OCI-LY1 (cell line): ENCODE measurements at regions not wholly inside any gene's neighbourhood (a gene's known extent, or its start where the extent isn't known, plus 50 kb on each side); places are given as distances from the start of the nearest gene placed in this dataset.

Source experiments
- H2AFZ ChIP-seq: fragments of 200-600 bp; sonication (generic), shearing (Covaris generic); 2 replicates; pipeline ENCODE4 v1.6.0; 2014; ENCODE audit warnings: antibody characterized with exemption, mild to moderate bottlenecking, low read length
- H3F3A ChIP-seq: fragments of 200-600 bp; sonication (generic), shearing (Covaris generic); 2 replicates; pipeline ENCODE4 v1.6.0; 2014; ENCODE audit warnings: mild to moderate bottlenecking, antibody characterized with exemption, low read length, moderate library complexity; ENCODE audit not compliant: insufficient read depth
- H3K27ac ChIP-seq: fragments of 200-600 bp; sonication (generic); 2 replicates; pipeline ENCODE4 v1.5.1; 2014; ENCODE audit warnings: low read length, mixed run types, mild to moderate bottlenecking, low read depth; ENCODE audit not compliant: poor library complexity, severe bottlenecking
- H3K27me3 ChIP-seq: fragments of 200-600 bp; sonication (generic); 2 replicates; pipeline ENCODE4 v1.6.0; 2014; ENCODE audit warnings: antibody characterized with exemption, mild to moderate bottlenecking, low read length, moderate library complexity; ENCODE audit not compliant: insufficient read depth
- H3K36me3 ChIP-seq: fragments of 200-600 bp; sonication (generic); 2 replicates; pipeline ENCODE4 v1.6.1; 2014; ENCODE audit warnings: mild to moderate bottlenecking, antibody characterized with exemption, low read length, moderate library complexity, mixed read lengths; ENCODE audit not compliant: insufficient read depth
- H3K4me1 ChIP-seq: fragments of 200-600 bp; sonication (generic); 2 replicates; pipeline ENCODE4 v1.5.1; 2014; ENCODE audit warnings: mild to moderate bottlenecking, low read length, moderate library complexity; ENCODE audit not compliant: insufficient read depth, severe bottlenecking
- H3K4me2 ChIP-seq: fragments of 200-600 bp; sonication (generic), shearing (Covaris generic); 2 replicates; pipeline ENCODE4 v1.6.1; 2014; ENCODE audit warnings: low read length
- H3K4me3 ChIP-seq: fragments of 200-600 bp; sonication (generic); 2 replicates; pipeline ENCODE4 v1.5.1; 2014; ENCODE audit warnings: low read length, low read depth, mild to moderate bottlenecking, mixed read lengths; ENCODE audit not compliant: poor library complexity, severe bottlenecking
- H3K79me2 ChIP-seq: fragments of 200-600 bp; shearing (Covaris generic); 2 replicates; pipeline ENCODE4 v1.6.1; 2016; ENCODE audit warnings: mixed run types, low read length, mixed read lengths; ENCODE audit not compliant: insufficient read depth
- H3K9ac ChIP-seq: fragments of 200-600 bp; sonication (generic), shearing (Covaris generic); 2 replicates; pipeline ENCODE4 v1.6.1; 2014; ENCODE audit warnings: mild to moderate bottlenecking, low read length, mixed read lengths
- H3K9me2 ChIP-seq: fragments of 200-600 bp; sonication (generic), shearing (Covaris generic); 2 replicates; pipeline ENCODE4 v1.6.1; 2014; ENCODE audit warnings: low read depth, mild to moderate bottlenecking, low read length, mixed read lengths
- H3K9me3 ChIP-seq: fragments of 200-600 bp; shearing (Covaris generic); 2 replicates; pipeline ENCODE4 v1.6.1; 2014; ENCODE audit warnings: low read length, mixed read lengths
- H4K20me1 ChIP-seq: fragments of 200-600 bp; sonication (generic), shearing (Covaris generic); 2 replicates; pipeline ENCODE4 v1.6.0; 2016; ENCODE audit warnings: mild to moderate bottlenecking, low read length; ENCODE audit not compliant: insufficient read depth
- CTCF ChIP-seq: fragments of 200-600 bp; sonication (generic), shearing (Covaris generic); IDR thresholded peaks from 2 replicates; pipeline ENCODE4 v1.5.1; 2017; ENCODE audit warnings: mild to moderate bottlenecking, antibody characterized with exemption, low read length, moderate library complexity, mixed read lengths
- EZH2 ChIP-seq: fragments of 200-600 bp; sonication (generic), shearing (Covaris generic); IDR thresholded peaks from 2 replicates; pipeline ENCODE4 v1.8.0; 2017; ENCODE audit warnings: borderline replicate concordance, mixed run types, mild to moderate bottlenecking, antibody characterized with exemption, low read length, moderate library complexity, mixed read lengths

DNA sequence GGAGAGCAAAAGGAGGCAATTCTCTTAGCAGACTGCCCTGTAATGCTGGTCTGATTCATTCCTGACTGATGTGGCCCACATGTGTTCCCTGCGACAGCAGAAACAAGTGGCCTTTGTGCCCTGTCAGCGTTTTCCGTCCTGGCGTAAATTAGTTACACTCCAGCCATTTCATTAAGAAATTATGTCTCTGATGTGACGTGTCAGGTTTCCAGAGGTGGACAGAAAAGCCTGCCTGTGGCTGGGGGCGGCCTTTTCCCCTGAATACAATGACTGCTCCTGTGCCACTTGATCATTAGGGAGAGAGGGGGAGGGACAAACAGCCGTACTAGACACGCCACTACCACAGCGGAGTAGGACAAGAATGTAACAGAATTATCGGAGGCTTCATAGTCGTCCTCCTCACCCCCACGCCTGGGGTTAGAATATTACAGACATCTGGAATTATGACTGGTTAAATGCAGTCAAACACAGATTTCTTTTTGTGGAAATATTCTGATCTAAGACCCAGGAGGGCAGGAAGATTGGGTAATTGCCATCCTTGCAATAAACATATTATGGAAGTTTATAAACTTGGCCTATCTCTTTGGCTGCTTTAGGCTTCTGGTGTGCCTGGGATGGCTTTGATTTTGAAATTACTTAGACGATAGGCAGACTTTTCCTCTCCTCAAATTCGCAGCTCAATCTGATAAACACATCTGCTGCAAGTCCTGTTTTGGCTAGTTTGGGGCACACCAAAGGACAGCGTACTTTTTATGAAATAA lies 146.2 kb upstream of the BCOR start:
- no peaks in the 10 kb centered on the region for H3K79me2 ChIP-seq
- H3K36me3 ChIP-seq: no peaks in the 10 kb centered on the region
- H3K27ac ChIP-seq: no peak overlapping the region
- H3K9ac ChIP-seq: no peak overlapping the region
- H4K20me1 ChIP-seq: no peaks in the 10 kb centered on the region
- no peak overlapping the region for H3K4me2 ChIP-seq
- H3K4me1 ChIP-seq: no peaks in the 10 kb centered on the region
- H3K4me3 ChIP-seq: no peak overlapping the region
- no peaks in the 10 kb centered on the region for H3K27me3 ChIP-seq
- no peak for TF ChIP-seq CTCF
- no peak for TF ChIP-seq EZH2
- H3K9me3 ChIP-seq: no peaks in the 10 kb centered on the region
- no peak overlapping the region for H2AFZ ChIP-seq
- no peaks in the 10 kb centered on the region for H3F3A ChIP-seq
- no peaks in the 10 kb centered on the region for H3K9me2 ChIP-seq

DNA sequence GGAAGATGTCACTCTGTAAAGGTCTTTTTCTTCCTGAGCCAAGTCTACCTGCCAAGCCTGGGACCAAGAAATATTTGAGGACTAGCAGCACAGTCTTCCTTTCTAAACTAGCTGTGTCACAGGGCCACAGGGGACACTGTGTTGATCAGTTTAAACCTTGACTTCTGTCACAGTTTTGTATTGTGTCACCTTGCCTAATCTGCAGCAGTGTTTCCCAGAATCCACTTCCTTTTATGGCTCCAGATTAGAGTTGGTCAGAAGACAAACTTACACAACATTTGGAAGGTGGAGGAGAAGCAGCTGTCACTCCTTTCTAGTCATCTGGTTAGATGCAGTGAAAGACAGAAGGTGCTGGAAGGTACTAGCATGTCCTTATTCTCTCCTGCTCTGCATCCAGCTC lies 143.1 kb upstream of the BCOR start:
- no peak overlapping the region for H3K4me2 ChIP-seq

GRCh38 chrX:40237731-40238178 lies 140.0 kb upstream of the BCOR start:
- TF ChIP-seq CTCF (no peak), EZH2 (no peak)
- no peaks in the 10 kb centered on the region for H4K20me1 ChIP-seq
- no peak overlapping the region for H3K4me2 ChIP-seq
- no peak overlapping the region for H3K4me3 ChIP-seq
- H3K9me2 ChIP-seq: no peaks in the 10 kb centered on the region
- no peaks in the 10 kb centered on the region for H3K79me2 ChIP-seq
- H3F3A ChIP-seq: no peaks in the 10 kb centered on the region
- no peak overlapping the region for H3K27ac ChIP-seq
- no peak overlapping the region for H2AFZ ChIP-seq
- H3K9ac ChIP-seq: no peak overlapping the region
- H3K27me3 ChIP-seq: no peaks in the 10 kb centered on the region
- no peaks in the 10 kb centered on the region for H3K9me3 ChIP-seq
- H3K4me1 ChIP-seq: no peaks in the 10 kb centered on the region
- H3K36me3 ChIP-seq: no peaks in the 10 kb centered on the region

More for the DNA sequence above, 143.1 kb upstream of the BCOR start:
- H3K27me3 ChIP-seq: no peaks in the 10 kb centered on the region
- no peaks in the 10 kb centered on the region for H3F3A ChIP-seq
- no peaks in the 10 kb centered on the region for H3K4me1 ChIP-seq
- H2AFZ ChIP-seq: no peak overlapping the region
- H3K9ac ChIP-seq: no peak overlapping the region
- no peaks in the 10 kb centered on the region for H4K20me1 ChIP-seq
- no peaks in the 10 kb centered on the region for H3K36me3 ChIP-seq
- no peak overlapping the region for H3K27ac ChIP-seq
- no peak for TF ChIP-seq CTCF
- TF ChIP-seq EZH2: no peak
- no peaks in the 10 kb centered on the region for H3K9me2 ChIP-seq
- H3K9me3 ChIP-seq: no peaks in the 10 kb centered on the region
- no peaks in the 10 kb centered on the region for H3K79me2 ChIP-seq
- H3K4me3 ChIP-seq: no peak overlapping the region
